ENCODE measurements at regions not wholly inside any gene's neighbourhood (a gene's known extent, or its start where the extent isn't known, plus 50 kb on each side); places are given as distances from the start of the nearest gene placed in this dataset.

DNA sequence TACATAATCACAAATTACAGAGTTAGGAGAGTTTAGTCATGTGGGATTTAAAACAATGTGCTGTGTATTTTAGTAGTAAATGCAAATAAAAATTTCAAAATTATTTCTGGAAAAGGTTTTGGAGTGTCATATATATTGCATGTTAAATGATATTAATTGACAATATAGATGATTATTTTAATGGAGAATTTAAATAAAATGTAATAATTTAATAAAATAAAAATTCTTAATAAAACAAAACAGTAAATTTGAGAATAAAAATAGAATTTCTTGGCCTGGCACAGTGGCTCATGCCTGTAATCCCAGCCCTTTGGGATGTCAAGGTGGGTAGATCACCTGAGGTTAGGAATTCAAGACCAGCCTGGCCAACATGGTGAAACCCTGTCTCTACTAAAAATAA, 1442.8 kb upstream of the ALCAM start:
- DNase-seq (ENCODE audit: low spot score) = no peak
- TF ChIP-seq, protein P1, sequence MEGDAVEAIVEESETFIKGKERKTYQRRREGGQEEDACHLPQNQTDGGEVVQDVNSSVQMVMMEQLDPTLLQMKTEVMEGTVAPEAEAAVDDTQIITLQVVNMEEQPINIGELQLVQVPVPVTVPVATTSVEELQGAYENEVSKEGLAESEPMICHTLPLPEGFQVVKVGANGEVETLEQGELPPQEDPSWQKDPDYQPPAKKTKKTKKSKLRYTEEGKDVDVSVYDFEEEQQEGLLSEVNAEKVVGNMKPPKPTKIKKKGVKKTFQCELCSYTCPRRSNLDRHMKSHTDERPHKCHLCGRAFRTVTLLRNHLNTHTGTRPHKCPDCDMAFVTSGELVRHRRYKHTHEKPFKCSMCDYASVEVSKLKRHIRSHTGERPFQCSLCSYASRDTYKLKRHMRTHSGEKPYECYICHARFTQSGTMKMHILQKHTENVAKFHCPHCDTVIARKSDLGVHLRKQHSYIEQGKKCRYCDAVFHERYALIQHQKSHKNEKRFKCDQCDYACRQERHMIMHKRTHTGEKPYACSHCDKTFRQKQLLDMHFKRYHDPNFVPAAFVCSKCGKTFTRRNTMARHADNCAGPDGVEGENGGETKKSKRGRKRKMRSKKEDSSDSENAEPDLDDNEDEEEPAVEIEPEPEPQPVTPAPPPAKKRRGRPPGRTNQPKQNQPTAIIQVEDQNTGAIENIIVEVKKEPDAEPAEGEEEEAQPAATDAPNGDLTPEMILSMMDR (conservative IDR thresholded peaks at IDR 0.05; ENCODE audit: low read depth) = no peak
- ChIA-PET POLR2A (ENCODE audit: low non-redundant PET) (no interaction called here), CTCF (no interaction called here)
- no peak overlapping the region for H3K27ac ChIP-seq

DNA sequence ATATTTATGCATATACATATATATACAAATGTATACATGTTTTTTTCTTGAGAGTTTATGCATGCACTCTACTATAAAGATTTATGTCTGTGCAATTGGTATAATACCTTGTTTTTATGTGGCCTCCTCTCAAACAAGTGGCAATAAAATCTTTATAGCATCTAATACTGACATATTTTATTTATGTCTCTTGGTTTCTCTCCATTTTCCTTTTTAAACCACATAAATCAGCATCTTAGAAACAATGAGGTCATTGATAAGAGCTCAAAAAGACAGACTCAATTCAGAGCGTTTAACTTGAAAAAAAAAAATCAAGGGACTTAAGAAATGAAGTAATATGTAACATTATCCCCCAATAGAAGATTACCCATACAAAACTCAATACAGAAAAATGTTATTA, 1442.2 kb upstream of the ALCAM start:
- H3K27ac ChIP-seq = no peak overlapping the region
- ChIA-PET POLR2A (ENCODE audit: low non-redundant PET) (no interaction called here), CTCF (no interaction called here)
- no peak for DNase-seq (ENCODE audit: low spot score)
- TF ChIP-seq, protein P1 (conservative IDR thresholded peaks at IDR 0.05; ENCODE audit: low read depth) = no peak

DNA sequence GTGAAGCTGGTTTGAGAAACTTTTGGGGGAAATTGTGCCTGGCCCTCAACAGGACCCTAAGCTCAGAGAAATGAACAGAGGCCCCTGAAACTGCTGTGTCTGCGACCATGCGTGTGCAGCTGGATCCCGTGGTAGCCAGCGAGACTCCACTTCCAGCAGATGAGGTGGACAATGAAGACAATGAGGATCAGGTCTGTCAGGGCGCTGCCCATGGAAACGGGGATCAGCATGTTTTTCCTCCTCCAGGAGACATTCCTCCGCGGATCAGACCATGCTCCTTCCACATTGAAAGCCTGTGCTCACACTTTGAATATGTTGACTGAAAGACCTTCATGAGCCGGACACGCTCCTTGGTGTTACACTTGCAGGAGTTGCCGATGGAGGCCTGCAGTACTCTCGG, 1439.8 kb upstream of the ALCAM start:
- CTCF ChIA-PET = no interaction called here
- TF ChIP-seq, protein P1 (conservative IDR thresholded peaks at IDR 0.05; ENCODE audit: low read depth) = no peak
- POLR2A ChIA-PET (ENCODE audit: low non-redundant PET) = no interaction called here
- DNase-seq (ENCODE audit: low spot score) = no peak
- no peak overlapping the region for H3K27ac ChIP-seq

DNA sequence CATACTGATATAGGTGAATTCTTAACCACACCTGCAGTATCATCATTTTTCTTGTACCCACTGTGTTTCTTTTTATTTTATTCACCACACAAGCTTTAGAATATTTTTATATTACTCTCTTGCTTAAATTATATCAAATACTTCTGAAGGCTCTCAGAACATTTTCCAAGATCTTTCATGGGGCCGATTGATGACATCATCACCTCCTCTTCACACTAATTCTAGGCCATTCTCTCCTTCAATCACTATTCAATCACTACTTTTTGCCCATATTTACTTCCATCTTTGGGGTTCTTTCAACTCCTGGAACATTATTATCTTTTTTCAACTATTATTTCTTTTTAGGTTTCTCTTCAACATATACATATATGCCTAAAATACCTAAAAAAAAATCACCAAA, 1438.8 kb upstream of the ALCAM start:
- POLR2A ChIA-PET (ENCODE audit: low non-redundant PET) = no interaction called here
- H3K27ac ChIP-seq = no peak overlapping the region
- DNase-seq (ENCODE audit: low spot score) = no peak
- CTCF ChIA-PET = no interaction called here
- TF ChIP-seq, protein P1 (conservative IDR thresholded peaks at IDR 0.05; ENCODE audit: low read depth) = no peak

DNA sequence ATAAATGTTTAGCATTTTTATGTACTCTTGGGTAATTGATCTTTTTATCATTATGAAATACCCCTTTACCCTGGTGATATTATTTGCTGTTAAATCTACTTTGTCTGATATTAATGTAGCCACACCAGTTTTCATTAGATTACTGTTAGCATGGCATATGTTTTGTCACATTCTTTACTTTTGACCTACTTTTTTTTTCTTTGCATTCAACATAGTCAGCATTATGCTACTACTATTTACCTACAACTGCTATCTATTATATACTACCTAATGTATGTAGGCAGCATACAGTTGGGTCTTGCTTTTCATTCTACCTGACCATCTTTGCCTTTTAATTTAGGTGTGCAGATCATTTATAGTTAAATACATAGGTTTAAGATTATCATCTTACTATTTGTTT, 1429.6 kb upstream of the ALCAM start:
- TF ChIP-seq, protein P1 (conservative IDR thresholded peaks at IDR 0.05; ENCODE audit: low read depth) = no peak
- ChIA-PET CTCF (no interaction called here), POLR2A (ENCODE audit: low non-redundant PET) (no interaction called here)
- DNase-seq (ENCODE audit: low spot score) = no peak
- no peak overlapping the region for H3K27ac ChIP-seq

DNA sequence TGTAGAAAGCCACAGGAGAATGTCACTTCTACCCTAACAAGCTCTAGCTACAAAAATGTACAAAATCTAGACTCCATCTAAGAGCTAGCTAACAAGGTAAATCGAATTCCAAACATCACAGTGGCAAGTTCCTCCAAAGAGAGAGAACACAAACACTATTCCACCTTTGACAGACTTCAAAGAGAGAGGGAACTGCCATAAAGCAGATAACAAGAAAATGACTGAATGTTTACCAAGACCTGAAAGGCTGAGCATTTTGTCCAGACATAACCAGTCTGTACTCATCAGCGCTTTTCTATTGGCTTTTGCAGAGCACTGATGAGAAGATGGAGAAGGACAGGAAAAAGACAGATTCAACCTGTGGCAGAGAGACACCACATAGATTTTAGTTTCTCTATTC, 1419.6 kb upstream of the ALCAM start:
- no peak for DNase-seq (ENCODE audit: low spot score)
- TF ChIP-seq, protein P1 (conservative IDR thresholded peaks at IDR 0.05; ENCODE audit: low read depth) = no peak
- ChIA-PET CTCF (no interaction called here), POLR2A (ENCODE audit: low non-redundant PET) (no interaction called here)
- no peak overlapping the region for H3K27ac ChIP-seq

DNA sequence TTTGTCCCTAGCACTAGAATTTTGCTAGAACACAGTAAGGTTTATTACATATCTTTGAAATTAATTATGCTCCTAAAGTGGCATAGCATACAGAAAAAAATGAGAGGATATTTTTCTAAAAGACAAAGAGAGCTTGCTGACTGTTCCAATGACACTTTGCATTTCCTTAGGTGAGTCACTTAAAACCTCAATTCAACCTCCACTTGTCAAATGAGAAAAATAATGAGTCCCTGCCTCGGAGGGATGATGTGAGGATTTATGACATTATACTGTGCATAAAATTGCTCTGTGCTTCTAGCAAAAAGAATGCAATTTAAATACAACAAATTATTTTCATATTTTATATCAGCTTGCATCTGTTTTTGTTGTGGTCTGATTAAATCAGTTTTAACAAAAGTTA, 1417.0 kb upstream of the ALCAM start:
- H3K27ac ChIP-seq = no peak overlapping the region
- ChIA-PET POLR2A (ENCODE audit: low non-redundant PET) (no interaction called here), CTCF (no interaction called here)
- TF ChIP-seq, protein P1 (conservative IDR thresholded peaks at IDR 0.05; ENCODE audit: low read depth) = no peak
- DNase-seq (ENCODE audit: low spot score) = no peak
